Hepatocyte (in vitro differentiated cells): ENCODE measurements at regions not wholly inside any gene's neighbourhood (a gene's known extent, or its start where the extent isn't known, plus 50 kb on each side); places are given as distances from the start of the nearest gene placed in this dataset.
A peak's percentile ranks its signal among the peaks of the same experiment; 100 is the strongest.

Experiments used
- DNase-seq: peaks from one replicate; pipeline ENCODE4 v3.0.0-alpha.2; 2016; ENCODE audit warnings: low spot score
- H2AFZ ChIP-seq: fragments of 200-600 bp; sonication (generic); 2 replicates; pipeline ENCODE4 v1.6.0; 2016; ENCODE audit warnings: antibody characterized with exemption, mild to moderate bottlenecking
- H3K27ac ChIP-seq: fragments of 200-600 bp; sonication (generic); 2 replicates; pipeline ENCODE4 v1.5.1; 2016; ENCODE audit warnings: mild to moderate bottlenecking
- H3K27me3 ChIP-seq: fragments of 200-600 bp; sonication (generic); 2 replicates; pipeline ENCODE4 v1.6.1; 2016
- H3K36me3 ChIP-seq: fragments of 200-600 bp; sonication (generic); replicated peaks from 2 replicates; pipeline ENCODE4 v1.5.1; 2016; ENCODE audit warnings: low read depth; ENCODE audit not compliant: insufficient read depth
- H3K4me1 ChIP-seq: fragments of 200-600 bp; sonication (generic); 2 replicates; pipeline ENCODE4 v1.5.1; 2016; ENCODE audit warnings: mild to moderate bottlenecking, moderate library complexity; ENCODE audit not compliant: insufficient read depth
- H3K4me2 ChIP-seq: fragments of 200-600 bp; sonication (generic); 2 replicates; pipeline ENCODE4 v1.6.0; 2016
- H3K4me3 ChIP-seq: fragments of 200-600 bp; sonication (generic); 2 replicates; pipeline ENCODE4 v1.5.1; 2016; ENCODE audit warnings: mild to moderate bottlenecking
- H3K79me2 ChIP-seq: fragments of 200-600 bp; sonication (generic); 2 replicates; pipeline ENCODE4 v1.6.0; 2017; ENCODE audit warnings: mild to moderate bottlenecking
- H3K9me2 ChIP-seq: fragments of 200-600 bp; sonication (generic); replicated peaks from 2 replicates; pipeline ENCODE4 v1.6.0; 2017; ENCODE audit warnings: mild to moderate bottlenecking; ENCODE audit not compliant: insufficient read depth
- H3K9me3 ChIP-seq: fragments of 200-600 bp; sonication (generic); 2 replicates; pipeline ENCODE4 v1.5.1; 2016; ENCODE audit warnings: low read depth, mild to moderate bottlenecking
- H4K20me1 ChIP-seq: fragments of 200-600 bp; sonication (generic); 2 replicates; pipeline ENCODE4 v1.6.0; 2016; ENCODE audit warnings: mild to moderate bottlenecking; ENCODE audit not compliant: insufficient read depth, poor library complexity, severe bottlenecking
- CTCF ChIP-seq: fragments of 200-600 bp; sonication (generic); IDR thresholded peaks from 2 replicates; pipeline ENCODE4 v1.5.1; 2016; ENCODE audit warnings: antibody characterized with exemption, mild to moderate bottlenecking; ENCODE audit not compliant: poor library complexity
- EZH2 ChIP-seq: fragments of 200-600 bp; sonication (generic); IDR thresholded peaks from 2 replicates; pipeline ENCODE4 v1.6.1; 2016; ENCODE audit warnings: antibody characterized with exemption, mild to moderate bottlenecking, borderline replicate concordance
- EZH2phosphoT487 ChIP-seq: fragments of 200-600 bp; sonication (generic); IDR thresholded peaks from one replicate; pipeline ENCODE4 v1.6.1; 2018; ENCODE audit warnings: antibody characterized with exemption, mild to moderate bottlenecking, low read depth, moderate library complexity; ENCODE audit not compliant: unreplicated experiment, severe bottlenecking
- WGBS: methylation state at CpG from one replicate; pipeline ENCODE4 v1.1.6; 2016; ENCODE audit warnings: low lambda C conversion rate; ENCODE audit errors: missing lambda C conversion rate; 5-methylcytosine and 5-hydroxymethylcytosine counted together

GRCh38 chr9:73682789-73683188 is 531.1 kb downstream of the ANXA1 start:
- Histone ChIP-seq H3K4me3 (no peak overlapping the region), H2AFZ (no peak overlapping the region)
- TF ChIP-seq EZH2 (no peak), EZH2phosphoT487 (no peak), CTCF (no peak)

GRCh38 chr9:73683862-73684591 is 532.4 kb downstream of the ANXA1 start:
- Histone ChIP-seq H2AFZ (no peak overlapping the region), H3K27me3 (no peaks in the 10 kb centered on the region), H3K4me3 (no peak overlapping the region), H3K4me1 (no peaks in the 10 kb centered on the region), H3K4me2 (no peak overlapping the region), H3K27ac (no peak overlapping the region), H3K9me2 (no peaks in the 10 kb centered on the region), H3K36me3 (no peaks in the 10 kb centered on the region), H3K79me2 (no peaks in the 10 kb centered on the region), H4K20me1 (no peaks in the 10 kb centered on the region), H3K9me3 (no peaks in the 10 kb centered on the region)
- DNase-seq, result peak; percentile 46
- TF ChIP-seq CTCF (peak; percentile 75), EZH2 (no peak)

More at GRCh38 chr9:73682789-73683188, 531.1 kb downstream of the ANXA1 start:
- H3K79me2 ChIP-seq, result no peaks in the 10 kb centered on the region
- DNase-seq, result no peak
- H3K4me2 ChIP-seq, result no peak overlapping the region
- H4K20me1 ChIP-seq, result no peaks in the 10 kb centered on the region
- no peaks in the 10 kb centered on the region for H3K9me3 ChIP-seq
- H3K36me3 ChIP-seq, result no peaks in the 10 kb centered on the region
- no peaks in the 10 kb centered on the region for H3K27me3 ChIP-seq
- no peaks in the 10 kb centered on the region for H3K9me2 ChIP-seq
- no peak overlapping the region for H3K27ac ChIP-seq
- H3K4me1 ChIP-seq, result no peaks in the 10 kb centered on the region

GRCh38 chr9:73684601-73685000 is 532.9 kb downstream of the ANXA1 start:
- H3K4me2 ChIP-seq, result no peak overlapping the region
- H4K20me1 ChIP-seq, result no peaks in the 10 kb centered on the region
- no peaks in the 10 kb centered on the region for H3K36me3 ChIP-seq
- H3K9me3 ChIP-seq, result no peaks in the 10 kb centered on the region
- 77% methylated on average over 3 of the region's 3 CpGs for WGBS
- H3K4me3 ChIP-seq, result no peak overlapping the region
- DNase-seq, result no peak
- no peaks in the 10 kb centered on the region for H3K4me1 ChIP-seq
- no peaks in the 10 kb centered on the region for H3K9me2 ChIP-seq
- no peak overlapping the region for H3K27ac ChIP-seq
- no peaks in the 10 kb centered on the region for H3K79me2 ChIP-seq
- no peak for TF ChIP-seq EZH2phosphoT487
- no peak for TF ChIP-seq EZH2
- no peak for TF ChIP-seq CTCF
- no peak overlapping the region for H2AFZ ChIP-seq
- H3K27me3 ChIP-seq, result no peaks in the 10 kb centered on the region

- Histone ChIP-seq H3K4me2 (no peak overlapping the region), H4K20me1 (no peaks in the 10 kb centered on the region), H3K36me3 (no peaks in the 10 kb centered on the region), H3K9me2 (no peaks in the 10 kb centered on the region), H3K79me2 (no peaks in the 10 kb centered on the region), H2AFZ (no peak overlapping the region), H3K27ac (no peak overlapping the region), H3K4me3 (no peak overlapping the region), H3K9me3 (no peaks in the 10 kb centered on the region), H3K4me1 (no peaks in the 10 kb centered on the region), H3K27me3 (no peaks in the 10 kb centered on the region)
- no peak for DNase-seq
- WGBS, result 94% methylated on average over 3 of the region's 3 CpGs
- TF ChIP-seq EZH2 (no peak), EZH2phosphoT487 (no peak), CTCF (no peak)
These were observed 534.1 kb downstream of the ANXA1 start for GRCh38 chr9:73685786-73686185.
